Gastroesophageal sphincter (tissue), 3 donors: ENCODE measurements at regions not wholly inside any gene's neighbourhood (a gene's known extent, or its start where the extent isn't known, plus 50 kb on each side); places are given as distances from the start of the nearest gene placed in this dataset.

Source experiments
- CTCF ChIP-seq, 4 experiments: fragments of 200-600 bp in 2 of 4; fragments of 450-650 bp in 2 of 4; sonication (generic) in 1 of 4; IDR thresholded peaks; one replicate each; pipeline ENCODE4 v1.5.1; 2017 to 2019; ENCODE audit warnings: antibody characterized with exemption in 4 of 4, mild to moderate bottlenecking in 2 of 4, moderate library complexity in 2 of 4
- POLR2A ChIP-seq, 2 donors: fragments of 450-650 bp; IDR thresholded peaks; one replicate each; pipeline ENCODE4 v1.6.1; 2017; ENCODE audit warnings: antibody characterized with exemption in 2 of 2, mild to moderate bottlenecking in 2 of 2, moderate library complexity in 1 of 2

- no peak for TF ChIP-seq CTCF (IDR thresholded peaks at IDR 0.05)
- TF ChIP-seq POLR2A (IDR thresholded peaks at IDR 0.05): no peak
Observed at GRCh38 chr2:18244845-18245244, 315.6 kb downstream of the RDH14 start.
